MM.1S (cell line): ENCODE measurements at regions not wholly inside any gene's neighbourhood (a gene's known extent, or its start where the extent isn't known, plus 50 kb on each side); places are given as distances from the start of the nearest gene placed in this dataset.
"Not testable (repeated sequence)": the region's sequence is repeated elsewhere in the genome, so short reads cannot be mapped to it uniquely, and the experiment has no call there.

Source experiments
- DNase-seq: peaks from one replicate; pipeline ENCODE4 v3.0.0-alpha.2; 2015
- H2AFZ ChIP-seq: fragments of 300-600 bp; sonication (generic); 2 replicates; pipeline ENCODE4 v1.6.0; 2016; ENCODE audit warnings: antibody characterized with exemption, low read length
- H3F3A ChIP-seq: fragments of 300-600 bp; sonication (generic); 2 replicates; pipeline ENCODE4 v1.6.1; 2016; ENCODE audit warnings: mild to moderate bottlenecking, antibody characterized with exemption, low read length, moderate library complexity, mixed read lengths; ENCODE audit not compliant: insufficient read depth
- H3K27ac ChIP-seq: fragments of 300-600 bp; sonication (generic); 2 replicates; pipeline ENCODE4 v1.5.1; 2016; ENCODE audit warnings: mild to moderate bottlenecking, low read length
- H3K27me3 ChIP-seq: fragments of 300-600 bp; sonication (generic); replicated peaks from 2 replicates; pipeline ENCODE4 v1.6.0; 2016; ENCODE audit warnings: low read length; ENCODE audit not compliant: insufficient read depth
- H3K36me3 ChIP-seq: fragments of 300-600 bp; sonication (generic); replicated peaks from 2 replicates; pipeline ENCODE4 v1.6.1; 2016; ENCODE audit warnings: mild to moderate bottlenecking, low read length, mixed read lengths; ENCODE audit not compliant: insufficient read depth
- H3K4me1 ChIP-seq: fragments of 300-600 bp; sonication (generic); 2 replicates; pipeline ENCODE4 v1.6.1; 2016; ENCODE audit warnings: low read length, mixed read lengths
- H3K4me2 ChIP-seq: fragments of 300-600 bp; sonication (generic); 2 replicates; pipeline ENCODE4 v1.6.0; 2016; ENCODE audit warnings: low read depth, low read length
- H3K4me3 ChIP-seq: fragments of 300-600 bp; sonication (generic); 2 replicates; pipeline ENCODE4 v1.5.1; 2016; ENCODE audit warnings: low read length, mixed read lengths
- H3K79me2 ChIP-seq: fragments of 300-600 bp; sonication (generic); 2 replicates; pipeline ENCODE4 v1.6.1; 2016; ENCODE audit warnings: mixed run types, low read length, mixed read lengths
- H3K9ac ChIP-seq: fragments of 300-600 bp; sonication (generic); 2 replicates; pipeline ENCODE4 v1.6.1; 2016; ENCODE audit warnings: low read length, mixed read lengths
- H3K9me2 ChIP-seq: fragments of 300-600 bp; sonication (generic); replicated peaks from 2 replicates; pipeline ENCODE4 v1.6.1; 2016; ENCODE audit warnings: mild to moderate bottlenecking, low read length, mixed read lengths; ENCODE audit not compliant: insufficient read depth
- H3K9me3 ChIP-seq: fragments of 300-600 bp; sonication (generic); replicated peaks from 2 replicates; pipeline ENCODE4 v1.6.1; 2016; ENCODE audit warnings: mild to moderate bottlenecking, low read length, mixed read lengths; ENCODE audit not compliant: insufficient read depth
- H4K20me1 ChIP-seq: fragments of 300-600 bp; sonication (generic); 2 replicates; pipeline ENCODE4 v1.6.1; 2016; ENCODE audit warnings: mild to moderate bottlenecking, low read length, moderate library complexity, mixed read lengths; ENCODE audit not compliant: insufficient read depth
- CTCF ChIP-seq: fragments of 300-600 bp; sonication (generic); IDR thresholded peaks from 2 replicates; pipeline ENCODE4 v1.5.1; 2016; ENCODE audit warnings: antibody characterized with exemption, low read length, mixed read lengths
- EZH2 ChIP-seq: fragments of 300-600 bp; sonication (generic); optimal IDR thresholded peaks from 2 replicates; pipeline ENCODE3; 2017; ENCODE audit warnings: low read depth, mild to moderate bottlenecking, antibody characterized with exemption, low read length, mixed read lengths
- EZH2phosphoT487 ChIP-seq: fragments of 300-600 bp; sonication (generic); IDR thresholded peaks from 2 replicates; pipeline ENCODE4 v1.6.1; 2018; ENCODE audit warnings: antibody characterized with exemption, low read length

- Histone ChIP-seq H3K79me2 (no peaks in the 10 kb centered on the region), H3K9ac (no peak overlapping the region), H2AFZ (no peak overlapping the region), H3K9me3 (no peaks in the 10 kb centered on the region), H3K9me2 (no peaks in the 10 kb centered on the region), H3K27me3 (no peaks in the 10 kb centered on the region), H3K27ac (no peak overlapping the region), H3K4me2 (no peak overlapping the region), H3K4me3 (no peak overlapping the region), H3K4me1 (peaks cover 20% of the 10 kb centered on the region), H3K36me3 (no peaks in the 10 kb centered on the region), H4K20me1 (no peaks in the 10 kb centered on the region), H3F3A (no peaks in the 10 kb centered on the region; the same call in 1 of the 2 replicates)
- no peak for DNase-seq
- TF ChIP-seq CTCF: no peak
- TF ChIP-seq EZH2phosphoT487: no peak
- no peak for TF ChIP-seq EZH2
Measured at GRCh38 chr20:53788253-53789022, 194.8 kb upstream of the ZNF217 start.

- peaks cover 20% of the 10 kb centered on the region for H3K4me1 ChIP-seq
- not testable (repeated sequence) for H3K4me2 ChIP-seq, H3K9me3 ChIP-seq, H3F3A ChIP-seq, H3K9ac ChIP-seq, DNase-seq, H3K27ac ChIP-seq, H2AFZ ChIP-seq, H3K4me3 ChIP-seq, H3K27me3 ChIP-seq, H3K9me2 ChIP-seq, H4K20me1 ChIP-seq, H3K36me3 ChIP-seq, H3K79me2 ChIP-seq
Measured at GRCh38 chr20:53787491-53787931, 193.9 kb upstream of the ZNF217 start.

- Histone ChIP-seq H3K4me1 (peaks cover 20% of the 10 kb centered on the region), H3K27ac (peak overlapping the region; percentile 15; the same call in 1 of the 2 replicates), H3K9me2 (no peaks in the 10 kb centered on the region), H3K27me3 (no peaks in the 10 kb centered on the region), H3K9ac (no peak overlapping the region), H2AFZ (peak overlapping the region; percentile 17), H3F3A (no peaks in the 10 kb centered on the region; the same call in 1 of the 2 replicates), H3K79me2 (no peaks in the 10 kb centered on the region), H3K9me3 (no peaks in the 10 kb centered on the region), H3K4me3 (no peak overlapping the region), H3K36me3 (no peaks in the 10 kb centered on the region), H3K4me2 (peak overlapping the region; percentile 36; the same call in 1 of the 2 replicates), H4K20me1 (no peaks in the 10 kb centered on the region)
- DNase-seq: no peak
- TF ChIP-seq EZH2: no peak
Measured at GRCh38 chr20:53786445-53787267, 193.0 kb upstream of the ZNF217 start.

- no peaks in the 10 kb centered on the region for H3K27me3 ChIP-seq
- TF ChIP-seq EZH2phosphoT487 (no peak), EZH2 (no peak), CTCF (no peak)
- H3K27ac ChIP-seq: peak overlapping the region; percentile 15; the same call in 1 of the 2 replicates
- H3K9me3 ChIP-seq: no peaks in the 10 kb centered on the region
- H3K4me3 ChIP-seq: no peak overlapping the region
- H3K4me2 ChIP-seq: peak overlapping the region; percentile 36; the same call in 1 of the 2 replicates
- H3K79me2 ChIP-seq: no peaks in the 10 kb centered on the region
- H3K9ac ChIP-seq: no peak overlapping the region
- no peaks in the 10 kb centered on the region for H4K20me1 ChIP-seq
- no peaks in the 10 kb centered on the region for H3K9me2 ChIP-seq
- H3F3A ChIP-seq: no peaks in the 10 kb centered on the region; the same call in 1 of the 2 replicates
- peaks cover 20% of the 10 kb centered on the region for H3K4me1 ChIP-seq
- DNase-seq: no peak
- H3K36me3 ChIP-seq: no peaks in the 10 kb centered on the region
- peak overlapping the region; percentile 17 for H2AFZ ChIP-seq
Measured at GRCh38 chr20:53786071-53786444, 192.4 kb upstream of the ZNF217 start.
